ENCODE measurements at regions not wholly inside any gene's neighbourhood (a gene's known extent, or its start where the extent isn't known, plus 50 kb on each side); places are given as distances from the start of the nearest gene placed in this dataset.

- H3K4me3 ChIP-seq (ENCODE audit: low read depth, low read length), result no peak overlapping the region
- TF ChIP-seq CTCF (IDR thresholded peaks at IDR 0.05; ENCODE audit: low read depth, low read length), result no peak
Measured at GRCh38 chrX:138929926-138930582, 218.5 kb upstream of the FGF13 start.

DNA sequence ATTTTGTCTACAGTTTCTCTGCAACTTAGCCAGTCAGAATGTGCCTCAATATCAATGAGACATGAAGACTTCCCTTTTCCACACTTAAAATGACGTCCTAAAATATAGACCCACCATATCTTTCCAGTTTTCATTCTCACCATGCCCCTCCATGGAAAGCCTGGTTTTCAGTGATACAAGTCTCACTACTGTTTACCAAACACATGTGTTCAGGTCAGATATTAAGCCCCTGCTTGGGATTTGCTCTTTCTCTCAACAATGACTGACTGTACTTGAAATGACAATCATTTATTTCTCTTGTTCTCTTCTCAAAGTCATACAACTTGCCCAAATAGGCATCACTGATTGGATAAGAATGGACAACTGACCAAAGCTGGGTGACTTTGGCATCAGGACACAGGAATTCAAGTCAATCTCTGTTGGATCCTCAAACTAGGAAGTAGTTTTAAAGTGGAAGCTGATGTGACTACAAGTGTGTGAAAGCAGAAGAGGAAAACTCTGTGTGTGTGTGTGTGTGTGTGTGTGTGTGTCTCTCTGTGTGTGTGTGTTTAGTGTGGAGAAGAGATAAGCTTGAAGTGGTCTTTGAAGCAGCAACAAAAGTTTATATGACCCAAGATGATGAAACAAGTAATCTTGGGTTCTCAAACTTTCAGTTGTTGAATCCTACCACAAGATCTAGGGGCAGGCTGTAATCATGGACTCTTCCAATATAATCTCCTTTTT, 217.4 kb upstream of the FGF13 start:
- no peak overlapping the region for H3K4me3 ChIP-seq (ENCODE audit: low read depth, low read length)
- TF ChIP-seq CTCF (IDR thresholded peaks at IDR 0.05; ENCODE audit: low read depth, low read length), result no peak

GRCh38 chrX:138925330-138925729, 213.8 kb upstream of the FGF13 start:
- no peak overlapping the region for H3K4me3 ChIP-seq (ENCODE audit: low read depth, low read length)
- TF ChIP-seq CTCF (IDR thresholded peaks at IDR 0.05; ENCODE audit: low read depth, low read length), result no peak

DNA sequence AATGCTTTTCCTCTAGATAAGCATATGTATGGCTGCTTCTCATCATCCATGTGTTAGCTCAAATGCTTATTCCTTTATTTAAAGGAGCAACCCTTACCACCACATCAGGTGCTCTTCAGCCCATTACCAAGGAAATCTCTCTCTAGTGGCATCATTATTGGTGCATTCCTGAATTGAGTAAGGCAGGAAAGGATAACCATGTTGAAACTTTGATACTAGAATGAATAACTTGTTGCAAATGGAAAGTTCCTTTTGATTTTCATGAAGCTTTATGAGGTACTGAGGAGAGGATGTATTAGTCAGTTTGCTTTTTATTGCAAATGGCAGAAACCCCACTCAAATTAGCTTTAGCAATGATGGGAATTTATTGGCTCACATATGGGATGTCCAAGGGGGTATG, 212.3 kb upstream of the FGF13 start:
- H3K4me3 ChIP-seq (ENCODE audit: low read depth, low read length), result no peak overlapping the region

DNA sequence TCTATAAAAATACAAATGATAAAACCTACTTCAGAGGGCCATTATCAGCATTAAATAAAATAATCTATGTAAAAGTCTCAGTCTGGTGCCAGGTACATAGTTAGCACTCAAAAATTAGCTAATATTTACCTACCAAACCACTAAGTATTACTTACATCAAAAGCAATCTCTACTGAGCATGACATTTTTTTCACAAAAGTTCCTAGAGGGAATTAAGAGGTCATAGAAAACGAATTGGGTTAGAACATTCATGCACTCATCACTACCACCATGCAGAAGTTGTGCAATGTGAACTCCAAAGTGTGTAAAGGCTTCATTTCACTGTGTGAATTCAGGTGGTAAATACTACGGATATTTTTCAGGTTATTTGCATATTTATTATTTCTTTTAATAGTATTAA, 209.5 kb upstream of the FGF13 start:
- no peak for TF ChIP-seq CTCF (IDR thresholded peaks at IDR 0.05; ENCODE audit: low read depth, low read length)
- no peak overlapping the region for H3K4me3 ChIP-seq (ENCODE audit: low read depth, low read length)

More for the DNA sequence above, 212.3 kb upstream of the FGF13 start:
- TF ChIP-seq CTCF (IDR thresholded peaks at IDR 0.05; ENCODE audit: low read depth, low read length), result no peak

DNA sequence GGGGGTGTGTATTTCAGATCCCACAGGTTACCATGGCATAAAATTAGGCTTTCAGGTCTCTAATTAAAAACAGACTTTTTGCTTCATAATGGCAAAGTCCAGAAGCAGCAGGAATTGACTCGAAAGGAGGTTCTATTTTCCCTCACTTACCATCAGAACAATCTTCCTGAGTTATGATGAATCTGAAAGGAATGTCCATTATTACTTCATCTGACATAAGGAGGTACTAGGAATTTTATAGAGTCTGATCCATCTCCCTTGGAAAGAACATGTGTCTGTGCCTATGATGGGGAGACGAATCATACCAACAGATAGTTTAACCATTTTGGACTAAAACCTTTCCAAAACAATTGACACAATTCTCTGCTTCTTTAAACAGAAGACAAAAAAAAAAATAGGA, 206.3 kb upstream of the FGF13 start:
- TF ChIP-seq CTCF (IDR thresholded peaks at IDR 0.05; ENCODE audit: low read depth, low read length), result no peak
- H3K4me3 ChIP-seq (ENCODE audit: low read depth, low read length), result no peak overlapping the region

GRCh38 chrX:138914767-138915166, 203.2 kb upstream of the FGF13 start:
- H3K4me3 ChIP-seq (ENCODE audit: low read depth, low read length), result no peak overlapping the region
- no peak for TF ChIP-seq CTCF (IDR thresholded peaks at IDR 0.05; ENCODE audit: low read depth, low read length)

Data from WI38 (cell line).